D721Med (cell line): ENCODE measurements at regions not wholly inside any gene's neighbourhood (a gene's known extent, or its start where the extent isn't known, plus 50 kb on each side); places are given as distances from the start of the nearest gene placed in this dataset.

Experiments used
- DNase-seq: peaks from one replicate; pipeline ENCODE4 v3.0.0; 2011; ENCODE audit warnings: low spot score; ENCODE audit not compliant: insufficient read length
- FAIRE-seq: peaks from 2 replicates; lab custom pipeline; 2011; peaks lifted over from hg19 to GRCh38; lab: Jason Lieb, UNC
- TF ChIP-seq, protein P1 (sequence below): IDR thresholded peaks from 2 replicates; pipeline ENCODE4 v1.5.1; 2012; ENCODE audit warnings: mild to moderate bottlenecking, control low read depth; ENCODE audit not compliant: insufficient read depth; ENCODE audit errors: missing control alignments

DNA sequence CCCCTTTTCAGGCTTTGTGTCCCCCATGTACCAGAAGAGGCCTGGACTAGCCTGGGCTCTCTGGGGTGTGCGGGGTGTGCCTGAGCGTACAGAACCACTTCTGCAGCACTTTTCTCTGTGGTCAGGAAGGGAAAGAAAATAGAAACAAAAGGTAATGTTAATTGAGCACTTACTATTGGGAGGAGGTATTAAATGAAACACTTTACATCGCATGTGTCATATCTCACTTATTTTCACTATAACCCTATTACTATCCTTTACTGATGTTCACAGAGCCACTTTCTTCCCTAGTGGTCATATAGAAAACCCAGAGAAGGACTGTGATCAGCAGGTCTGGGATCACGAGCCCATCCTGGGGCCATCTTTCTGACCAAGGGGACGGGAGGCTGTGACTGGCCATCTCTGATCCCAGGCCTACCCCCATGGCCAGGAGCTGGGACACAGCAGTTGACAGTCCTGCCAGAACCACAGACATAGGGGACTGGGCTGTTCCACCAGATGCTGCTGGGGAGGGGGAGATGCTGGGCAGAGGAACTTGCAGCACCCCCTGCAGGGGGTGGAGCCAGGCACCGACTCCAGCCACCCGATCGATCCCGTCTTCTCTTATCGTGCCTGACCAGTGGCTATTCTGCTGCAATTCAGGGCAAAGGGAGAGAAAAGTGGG is 107.6 kb downstream of the VEGFA start:
- DNase-seq (no peak), FAIRE-seq (no peak)
- TF ChIP-seq, protein P1, sequence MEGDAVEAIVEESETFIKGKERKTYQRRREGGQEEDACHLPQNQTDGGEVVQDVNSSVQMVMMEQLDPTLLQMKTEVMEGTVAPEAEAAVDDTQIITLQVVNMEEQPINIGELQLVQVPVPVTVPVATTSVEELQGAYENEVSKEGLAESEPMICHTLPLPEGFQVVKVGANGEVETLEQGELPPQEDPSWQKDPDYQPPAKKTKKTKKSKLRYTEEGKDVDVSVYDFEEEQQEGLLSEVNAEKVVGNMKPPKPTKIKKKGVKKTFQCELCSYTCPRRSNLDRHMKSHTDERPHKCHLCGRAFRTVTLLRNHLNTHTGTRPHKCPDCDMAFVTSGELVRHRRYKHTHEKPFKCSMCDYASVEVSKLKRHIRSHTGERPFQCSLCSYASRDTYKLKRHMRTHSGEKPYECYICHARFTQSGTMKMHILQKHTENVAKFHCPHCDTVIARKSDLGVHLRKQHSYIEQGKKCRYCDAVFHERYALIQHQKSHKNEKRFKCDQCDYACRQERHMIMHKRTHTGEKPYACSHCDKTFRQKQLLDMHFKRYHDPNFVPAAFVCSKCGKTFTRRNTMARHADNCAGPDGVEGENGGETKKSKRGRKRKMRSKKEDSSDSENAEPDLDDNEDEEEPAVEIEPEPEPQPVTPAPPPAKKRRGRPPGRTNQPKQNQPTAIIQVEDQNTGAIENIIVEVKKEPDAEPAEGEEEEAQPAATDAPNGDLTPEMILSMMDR = no peak

- TF ChIP-seq, protein P1 = no peak
- DNase-seq (no peak), FAIRE-seq (no peak)
Measured at GRCh38 chr6:43877036-43877435, 107.0 kb downstream of the VEGFA start.

DNA sequence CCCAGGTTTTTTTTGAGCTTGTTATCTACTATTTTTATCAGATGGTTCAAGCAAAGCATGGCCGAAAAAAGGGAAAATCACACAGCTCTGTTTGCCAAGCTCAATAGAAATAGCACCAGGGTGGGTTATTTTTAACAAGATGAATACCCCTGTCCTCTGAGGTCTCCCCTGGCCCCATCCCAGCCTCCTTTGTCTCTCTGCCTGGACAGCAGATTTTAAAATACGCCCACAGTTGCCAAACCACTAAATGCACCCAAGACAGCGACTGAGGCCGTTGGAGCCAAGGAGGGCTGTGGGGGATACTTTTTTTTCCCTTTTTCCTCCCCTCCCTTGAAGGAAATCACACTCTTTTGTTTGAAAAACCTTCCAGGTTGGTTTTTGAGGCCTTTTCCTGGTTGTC is 106.6 kb downstream of the VEGFA start:
- FAIRE-seq (no peak), DNase-seq (no peak)
- TF ChIP-seq, protein P1 = no peak

DNA sequence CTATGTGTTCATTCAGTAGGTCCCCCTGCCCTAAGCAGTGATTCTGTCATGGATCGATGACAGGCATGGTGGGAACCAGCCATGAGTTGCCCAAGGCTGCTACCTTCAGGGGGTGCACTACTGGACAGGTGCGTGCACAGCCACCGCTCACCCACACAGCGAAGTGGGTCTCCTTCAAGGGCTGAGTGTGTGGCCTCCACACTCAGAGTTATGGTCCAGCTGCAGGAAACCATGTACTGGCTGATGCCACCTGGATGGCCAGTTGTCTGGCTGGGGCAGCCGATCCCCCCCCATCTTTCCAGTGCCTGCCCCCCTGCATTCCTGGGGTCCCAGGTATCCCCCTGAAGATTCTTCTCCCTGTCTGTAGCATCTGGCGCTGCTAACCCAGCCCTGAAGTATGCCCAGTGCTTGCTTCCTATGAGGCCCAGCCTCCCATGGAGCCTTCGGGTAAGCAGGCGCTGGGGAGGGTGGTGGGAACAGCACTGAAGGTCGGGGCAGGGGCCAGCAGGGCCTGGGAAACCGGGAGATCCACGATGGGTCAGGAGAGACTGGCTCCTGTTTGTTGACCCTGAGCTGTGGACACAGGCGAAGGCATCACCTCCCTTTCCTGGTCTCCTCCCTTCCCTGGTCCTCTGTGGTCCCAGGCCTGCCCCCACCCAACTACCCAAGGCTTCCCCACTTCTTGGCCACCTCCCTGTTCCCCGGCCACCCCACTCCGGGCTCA is 106.0 kb downstream of the VEGFA start:
- TF ChIP-seq, protein P1 = no peak
- FAIRE-seq (no peak), DNase-seq (no peak)

- TF ChIP-seq, protein P1 = no peak
- DNase-seq = no peak
- FAIRE-seq = no peak
Measured at GRCh38 chr6:43874814-43875590, 105.0 kb downstream of the VEGFA start.

GRCh38 chr6:43873806-43874714 is 104.0 kb downstream of the VEGFA start:
- TF ChIP-seq, protein P1 = no peak
- no peak for DNase-seq
- no peak for FAIRE-seq
